ENCODE measurements at regions not wholly inside any gene's neighbourhood (a gene's known extent, or its start where the extent isn't known, plus 50 kb on each side); places are given as distances from the start of the nearest gene placed in this dataset.

GRCh38 chr1:55846051-55846450 is 630.9 kb upstream of the USP24 start:
- H3K4me3 ChIP-seq (replicated peaks in 1 of 3; ENCODE audit: low read depth in 2 of 3, low read length in 3 of 3) = no peak overlapping the region
- H3K4me1 ChIP-seq (ENCODE audit: control insufficient read depth in 1 of 2, insufficient read depth in 2 of 2, low read length in 2 of 2) = no peaks in the 10 kb centered on the region
- no peak for TF ChIP-seq CTCF (IDR thresholded peaks at IDR 0.05)
- no peak overlapping the region for H3K9ac ChIP-seq (ENCODE audit: insufficient read depth, low read length, poor library complexity, severe bottlenecking)
- no peaks in the 10 kb centered on the region for H4K20me1 ChIP-seq (ENCODE audit: insufficient read depth, low read length)
- no peaks in the 10 kb centered on the region for H3K36me3 ChIP-seq (replicated peaks in 1 of 2; ENCODE audit: control insufficient read depth in 1 of 2, insufficient read depth in 2 of 2, low read length in 2 of 2)
- H2AFZ ChIP-seq (ENCODE audit: insufficient read depth, low read depth, low read length, poor library complexity, severe bottlenecking) = no peak overlapping the region
- Mint-ChIP-seq H3K27ac (no peak overlapping the region), H3K4me1 (no peaks in the 10 kb centered on the region), H3K36me3 (no peaks in the 10 kb centered on the region), H3K27me3 (ENCODE audit: low read depth in 3 of 3) (no peaks in the 10 kb centered on the region), H3K4me3 (no peak overlapping the region), H3K9me3 (peaks cover 0 to 12% (median 4%) of the 10 kb centered on the region in 7 donors)
- no peaks in the 10 kb centered on the region for H3K9me3 ChIP-seq (replicated peaks in 1 of 2; ENCODE audit: control insufficient read depth in 1 of 2, insufficient read depth in 1 of 2, low read length in 2 of 2)
- H3K4me2 ChIP-seq (replicated peaks; ENCODE audit: extremely low read depth, low read length, poor library complexity, severe bottlenecking) = no peak overlapping the region
- no peak overlapping the region for H3K27ac ChIP-seq (ENCODE audit: low read depth in 1 of 2, low read length in 2 of 2)
- intact Hi-C loops (cut with micrococcal nuclease) = no loop called here
- H3K79me2 ChIP-seq (ENCODE audit: insufficient read depth, low read length) = no peaks in the 10 kb centered on the region
- no peak for DNase-seq
- no peaks in the 10 kb centered on the region for H3K27me3 ChIP-seq (ENCODE audit: control insufficient read depth in 2 of 2, insufficient read depth in 2 of 2, low read length in 2 of 2)
- WGBS (ENCODE audit: insufficient coverage) = no CpG with 5 or more reads among the region's 2 CpGs

GRCh38 chr1:55844322-55844721 is 629.2 kb upstream of the USP24 start:
- Histone ChIP-seq H3K9me3 (replicated peaks in 1 of 2; ENCODE audit: control insufficient read depth in 1 of 2, insufficient read depth in 1 of 2, low read length in 2 of 2) (no peaks in the 10 kb centered on the region), H3K36me3 (replicated peaks in 1 of 2; ENCODE audit: control insufficient read depth in 1 of 2, insufficient read depth in 2 of 2, low read length in 2 of 2) (no peaks in the 10 kb centered on the region), H3K9ac (ENCODE audit: insufficient read depth, low read length, poor library complexity, severe bottlenecking) (no peak overlapping the region), H2AFZ (ENCODE audit: insufficient read depth, low read depth, low read length, poor library complexity, severe bottlenecking) (no peak overlapping the region), H3K27ac (ENCODE audit: low read depth in 1 of 2, low read length in 2 of 2) (no peak overlapping the region), H4K20me1 (ENCODE audit: insufficient read depth, low read length) (no peaks in the 10 kb centered on the region), H3K27me3 (ENCODE audit: control insufficient read depth in 2 of 2, insufficient read depth in 2 of 2, low read length in 2 of 2) (no peaks in the 10 kb centered on the region), H3K79me2 (ENCODE audit: insufficient read depth, low read length) (no peaks in the 10 kb centered on the region), H3K4me2 (replicated peaks; ENCODE audit: extremely low read depth, low read length, poor library complexity, severe bottlenecking) (no peak overlapping the region), H3K4me3 (replicated peaks in 1 of 3; ENCODE audit: low read depth in 2 of 3, low read length in 3 of 3) (no peak overlapping the region), H3K4me1 (ENCODE audit: control insufficient read depth in 1 of 2, insufficient read depth in 2 of 2, low read length in 2 of 2) (no peaks in the 10 kb centered on the region)
- H3K27me3 Mint-ChIP-seq (ENCODE audit: low read depth in 3 of 3) = no peaks in the 10 kb centered on the region
- no peaks in the 10 kb centered on the region for H3K36me3 Mint-ChIP-seq
- no peak overlapping the region for H3K4me3 Mint-ChIP-seq
- no peaks in the 10 kb centered on the region for H3K4me1 Mint-ChIP-seq
- no peak for TF ChIP-seq CTCF (IDR thresholded peaks at IDR 0.05)
- H3K9me3 Mint-ChIP-seq = peaks cover 0 to 9% (median 4%) of the 10 kb centered on the region in 7 donors
- DNase-seq = no peak
- H3K27ac Mint-ChIP-seq = no peak overlapping the region
- intact Hi-C loops (cut with micrococcal nuclease) = no loop called here
- WGBS (ENCODE audit: insufficient coverage) = 75% methylated on average over 1 of the region's 1 CpG

All from CD14-positive monocyte (primary cell).